Mesendoderm (in vitro differentiated cells): ENCODE measurements at regions not wholly inside any gene's neighbourhood (a gene's known extent, or its start where the extent isn't known, plus 50 kb on each side); places are given as distances from the start of the nearest gene placed in this dataset.

ENCODE experiments used
- DNase-seq: peaks from one replicate; pipeline ENCODE4 v3.0.0; 2013
- H2AK5ac ChIP-seq: 2 replicates; pipeline ENCODE4 v1.6.1; 2013; ENCODE audit warnings: low read length, inconsistent platforms
- H2BK120ac ChIP-seq: 2 replicates; pipeline ENCODE4 v1.6.1; 2013; ENCODE audit warnings: low read depth, mild to moderate bottlenecking, low read length, moderate library complexity, mixed read lengths
- H2BK15ac ChIP-seq: replicated peaks from 2 replicates; pipeline ENCODE4 v1.6.1; 2013; ENCODE audit warnings: low read depth, mild to moderate bottlenecking, moderate library complexity
- H2BK5ac ChIP-seq: 2 replicates; pipeline ENCODE4 v1.6.1; 2013; ENCODE audit warnings: low read length, inconsistent platforms
- H3K18ac ChIP-seq: 2 replicates; pipeline ENCODE4 v1.6.1; 2013; ENCODE audit warnings: mild to moderate bottlenecking, low read length, mixed read lengths
- H3K23ac ChIP-seq: one replicate; pipeline ENCODE4 v1.6.1; 2013; ENCODE audit warnings: low read length
- H3K27ac ChIP-seq: 2 replicates; pipeline ENCODE4 v1.5.1; 2013; ENCODE audit warnings: low read depth, mild to moderate bottlenecking, inconsistent platforms, low read length, moderate library complexity
- H3K27me3 ChIP-seq: 2 replicates; pipeline ENCODE4 v1.6.1; 2013; ENCODE audit warnings: low read length, control low read depth, mild to moderate bottlenecking, inconsistent platforms; ENCODE audit not compliant: insufficient read depth, poor library complexity
- H3K36me3 ChIP-seq: 2 replicates; pipeline ENCODE4 v1.6.1; 2013; ENCODE audit warnings: low read length, inconsistent platforms; ENCODE audit not compliant: control insufficient read depth, insufficient read depth
- H3K4ac ChIP-seq: one replicate; pipeline ENCODE4 v1.6.1; 2013; ENCODE audit warnings: low read depth, mild to moderate bottlenecking, low read length, moderate library complexity
- H3K4me1 ChIP-seq: 2 replicates; pipeline ENCODE4 v1.6.1; 2013; ENCODE audit warnings: low read depth, low read length, inconsistent platforms; ENCODE audit not compliant: control insufficient read depth
- H3K4me2 ChIP-seq: 2 replicates; pipeline ENCODE4 v1.6.1; 2013; ENCODE audit warnings: low read length
- H3K4me3 ChIP-seq: 2 replicates; pipeline ENCODE4 v1.5.1; 2013; ENCODE audit warnings: mild to moderate bottlenecking, low read length
- H3K56ac ChIP-seq: one replicate; pipeline ENCODE4 v1.6.1; 2013; ENCODE audit warnings: low read length
- H3K79me1 ChIP-seq: 2 replicates; pipeline ENCODE4 v1.6.1; 2013; ENCODE audit warnings: low read length, inconsistent platforms
- H3K79me2 ChIP-seq: 2 replicates; pipeline ENCODE4 v1.6.1; 2013; ENCODE audit warnings: mild to moderate bottlenecking, low read length; ENCODE audit not compliant: control insufficient read depth, insufficient read depth
- H3K9ac ChIP-seq: 2 replicates; pipeline ENCODE4 v1.6.1; 2013; ENCODE audit warnings: low read length, inconsistent platforms
- H4K5ac ChIP-seq: one replicate; pipeline ENCODE4 v1.6.1; 2013; ENCODE audit warnings: low read length
- H4K8ac ChIP-seq: one replicate; pipeline ENCODE4 v1.6.1; 2013; ENCODE audit warnings: low read depth, mild to moderate bottlenecking, control low read depth, low read length, moderate library complexity
- WGBS: extraction: QIAGEN DNeasy Blood & Tissue Kit; methylation state at CpG from one replicate; pipeline ENCODE4 v1.1.7; 2013; ENCODE audit warnings: low lambda C conversion rate, missing lambda C conversion rate; ENCODE audit not compliant: insufficient coverage; ENCODE audit errors: extremely low coverage; 5-methylcytosine and 5-hydroxymethylcytosine counted together

DNA sequence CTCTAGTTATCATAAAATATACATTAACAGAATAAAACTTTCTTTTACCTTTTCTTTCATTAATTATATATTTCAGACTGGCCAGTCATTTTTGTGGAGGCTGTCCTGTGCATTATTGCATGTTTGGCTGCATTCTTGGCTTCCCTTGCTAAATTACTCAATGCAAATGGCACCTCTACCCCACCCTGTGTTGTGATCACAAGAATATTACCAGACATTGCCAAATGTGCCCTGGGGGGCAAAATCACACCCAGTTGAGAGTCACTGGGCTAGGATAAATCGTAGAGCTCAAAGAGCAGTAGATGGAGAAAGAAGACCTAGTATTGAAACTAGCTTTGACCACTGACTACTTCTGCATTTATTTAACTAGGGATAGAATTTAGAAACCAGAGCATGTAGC, 1257.8 kb upstream of the TENM4 start:
- Histone ChIP-seq H2BK15ac (no peak overlapping the region), H3K4me3 (no peak overlapping the region), H3K79me1 (no peaks in the 10 kb centered on the region), H2AK5ac (peak overlapping the region; percentile 62), H3K4me2 (no peak overlapping the region), H4K8ac (no peak overlapping the region), H3K4ac (no peak overlapping the region), H3K4me1 (peaks cover 7% of the 10 kb centered on the region), H3K9ac (no peak overlapping the region), H3K18ac (peak overlapping the region; percentile 60), H2BK120ac (no peak overlapping the region), H3K79me2 (no peaks in the 10 kb centered on the region), H3K23ac (no peak overlapping the region), H3K27me3 (no peaks in the 10 kb centered on the region), H3K27ac (peak overlapping the region; percentile 85), H3K36me3 (no peaks in the 10 kb centered on the region), H2BK5ac (no peak overlapping the region), H4K5ac (no peak overlapping the region), H3K56ac (no peak overlapping the region)
- DNase-seq: no peak
- WGBS: no CpG with 5 or more reads among the region's 1 CpG

DNA sequence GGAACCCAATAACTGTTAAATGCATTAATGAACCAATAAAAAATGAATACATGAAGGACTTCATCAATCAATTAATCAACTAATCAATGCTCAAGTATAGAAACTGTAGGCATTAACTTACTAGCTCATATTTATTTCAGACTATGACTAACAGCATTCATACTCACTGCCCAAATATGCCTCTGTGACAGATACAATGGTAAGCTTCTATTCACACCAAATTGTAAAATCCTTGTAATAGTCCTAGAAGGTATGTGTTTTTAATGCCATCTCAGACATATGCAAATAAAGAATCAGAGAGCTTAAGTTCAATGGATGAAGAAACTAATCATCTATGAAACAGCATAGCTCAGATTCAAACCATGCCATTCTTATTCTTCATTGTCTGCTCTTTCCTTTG, 1253.6 kb upstream of the TENM4 start:
- no peak overlapping the region for H3K23ac ChIP-seq
- H2BK5ac ChIP-seq: no peak overlapping the region
- no peaks in the 10 kb centered on the region for H3K79me1 ChIP-seq
- no peak overlapping the region for H3K4me2 ChIP-seq
- no peak overlapping the region for H3K4me3 ChIP-seq
- DNase-seq: no peak
- H3K36me3 ChIP-seq: no peaks in the 10 kb centered on the region
- H3K27ac ChIP-seq: no peak overlapping the region
- no peaks in the 10 kb centered on the region for H3K27me3 ChIP-seq
- no peak overlapping the region for H2AK5ac ChIP-seq
- no peak overlapping the region for H4K5ac ChIP-seq
- H3K4ac ChIP-seq: no peak overlapping the region
- H3K18ac ChIP-seq: no peak overlapping the region
- no peak overlapping the region for H3K56ac ChIP-seq
- H4K8ac ChIP-seq: no peak overlapping the region
- no peaks in the 10 kb centered on the region for H3K79me2 ChIP-seq
- H3K4me1 ChIP-seq: peaks cover 6% of the 10 kb centered on the region
- no peak overlapping the region for H3K9ac ChIP-seq
- no peak overlapping the region for H2BK120ac ChIP-seq
- no peak overlapping the region for H2BK15ac ChIP-seq

DNA sequence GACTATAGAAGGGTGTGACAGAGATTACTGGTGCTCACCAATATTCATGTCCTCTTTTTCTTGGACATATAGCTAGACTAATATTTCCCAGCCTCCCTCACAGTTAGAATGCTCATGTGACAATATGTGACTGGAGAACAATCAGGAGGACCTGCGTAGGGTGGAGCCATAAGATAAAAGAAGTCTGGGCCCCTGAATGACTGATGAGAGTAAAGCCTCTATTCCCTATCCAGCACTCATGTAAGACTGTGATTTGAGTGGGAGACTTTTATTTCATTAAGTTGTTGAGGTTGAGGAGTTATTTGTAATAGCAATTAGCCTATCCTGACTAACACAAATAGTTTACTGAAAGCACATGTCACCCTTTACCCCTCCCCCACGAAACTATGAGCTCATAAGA, 1247.1 kb upstream of the TENM4 start:
- Histone ChIP-seq H2BK120ac (no peak overlapping the region), H2BK15ac (no peak overlapping the region), H3K4me2 (no peak overlapping the region), H2BK5ac (no peak overlapping the region), H3K56ac (no peak overlapping the region), H4K8ac (no peak overlapping the region), H3K4ac (no peak overlapping the region), H3K18ac (no peak overlapping the region), H3K23ac (no peak overlapping the region), H3K4me3 (no peak overlapping the region), H3K9ac (no peak overlapping the region), H4K5ac (no peak overlapping the region), H3K36me3 (no peaks in the 10 kb centered on the region), H3K79me1 (no peaks in the 10 kb centered on the region), H3K27me3 (no peaks in the 10 kb centered on the region), H3K4me1 (peaks cover 4% of the 10 kb centered on the region), H3K27ac (no peak overlapping the region), H2AK5ac (no peak overlapping the region), H3K79me2 (no peaks in the 10 kb centered on the region)
- no CpG with 5 or more reads among the region's 2 CpGs for WGBS
- DNase-seq: no peak

GRCh38 chr11:80686889-80687288, 1246.1 kb upstream of the TENM4 start:
- Histone ChIP-seq H3K56ac (no peak overlapping the region), H3K4me1 (peaks cover 4% of the 10 kb centered on the region), H3K27me3 (no peaks in the 10 kb centered on the region), H3K23ac (no peak overlapping the region), H4K8ac (no peak overlapping the region), H2BK5ac (no peak overlapping the region), H2BK120ac (no peak overlapping the region), H3K79me2 (no peaks in the 10 kb centered on the region), H4K5ac (no peak overlapping the region), H3K79me1 (no peaks in the 10 kb centered on the region), H3K27ac (no peak overlapping the region), H3K4me3 (no peak overlapping the region), H3K9ac (no peak overlapping the region), H3K4ac (no peak overlapping the region), H3K18ac (no peak overlapping the region), H3K4me2 (no peak overlapping the region), H2AK5ac (no peak overlapping the region), H3K36me3 (no peaks in the 10 kb centered on the region), H2BK15ac (no peak overlapping the region)
- DNase-seq: peak; percentile 65
- WGBS: no CpG with 5 or more reads among the region's 4 CpGs

- Histone ChIP-seq H3K9ac (no peak overlapping the region), H3K4me1 (no peaks in the 10 kb centered on the region), H2BK120ac (no peak overlapping the region), H3K18ac (no peak overlapping the region), H3K79me2 (no peaks in the 10 kb centered on the region), H3K27me3 (no peaks in the 10 kb centered on the region), H3K36me3 (no peaks in the 10 kb centered on the region), H3K27ac (no peak overlapping the region), H3K79me1 (no peaks in the 10 kb centered on the region), H3K23ac (no peak overlapping the region), H4K5ac (no peak overlapping the region), H3K4me3 (no peak overlapping the region), H3K4ac (no peak overlapping the region), H2BK5ac (no peak overlapping the region), H2AK5ac (no peak overlapping the region), H2BK15ac (no peak overlapping the region), H3K4me2 (no peak overlapping the region), H3K56ac (no peak overlapping the region), H4K8ac (no peak overlapping the region)
- no peak for DNase-seq
These were observed 1232.7 kb upstream of the TENM4 start for GRCh38 chr11:80673566-80673965.

DNA sequence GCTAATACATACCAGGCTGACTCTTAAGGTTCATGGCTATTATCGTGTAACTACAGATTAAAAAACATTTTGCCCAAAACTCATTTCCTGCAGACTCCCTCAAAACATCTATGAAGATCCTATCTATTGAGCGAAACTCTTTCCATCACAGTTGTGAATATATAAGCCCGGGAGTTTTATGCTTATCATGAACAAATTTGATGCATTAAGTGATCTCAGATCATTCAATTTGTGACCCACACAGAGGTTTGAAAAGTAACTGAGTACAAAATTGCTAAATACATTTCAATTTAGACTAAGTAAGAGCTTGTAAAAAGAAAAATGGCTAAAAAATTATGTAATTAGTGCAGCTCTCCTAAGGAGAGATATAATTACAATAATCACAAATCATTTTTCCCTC, 1228.8 kb upstream of the TENM4 start:
- Histone ChIP-seq H3K79me1 (no peaks in the 10 kb centered on the region), H3K9ac (no peak overlapping the region), H3K4me3 (no peak overlapping the region), H2BK120ac (no peak overlapping the region), H2BK15ac (no peak overlapping the region), H2AK5ac (no peak overlapping the region), H3K18ac (no peak overlapping the region), H3K27ac (no peak overlapping the region), H2BK5ac (no peak overlapping the region), H3K36me3 (no peaks in the 10 kb centered on the region), H3K79me2 (no peaks in the 10 kb centered on the region), H3K4me2 (no peak overlapping the region), H3K27me3 (no peaks in the 10 kb centered on the region), H3K23ac (no peak overlapping the region), H4K8ac (no peak overlapping the region), H3K56ac (no peak overlapping the region), H3K4ac (no peak overlapping the region), H3K4me1 (no peaks in the 10 kb centered on the region), H4K5ac (no peak overlapping the region)
- no peak for DNase-seq
- no CpG with 5 or more reads among the region's 3 CpGs for WGBS
